ENCODE measurements at regions not wholly inside any gene's neighbourhood (a gene's known extent, or its start where the extent isn't known, plus 50 kb on each side); places are given as distances from the start of the nearest gene placed in this dataset.
A peak's percentile ranks its signal among the peaks of the same experiment; 100 is the strongest.

DNA sequence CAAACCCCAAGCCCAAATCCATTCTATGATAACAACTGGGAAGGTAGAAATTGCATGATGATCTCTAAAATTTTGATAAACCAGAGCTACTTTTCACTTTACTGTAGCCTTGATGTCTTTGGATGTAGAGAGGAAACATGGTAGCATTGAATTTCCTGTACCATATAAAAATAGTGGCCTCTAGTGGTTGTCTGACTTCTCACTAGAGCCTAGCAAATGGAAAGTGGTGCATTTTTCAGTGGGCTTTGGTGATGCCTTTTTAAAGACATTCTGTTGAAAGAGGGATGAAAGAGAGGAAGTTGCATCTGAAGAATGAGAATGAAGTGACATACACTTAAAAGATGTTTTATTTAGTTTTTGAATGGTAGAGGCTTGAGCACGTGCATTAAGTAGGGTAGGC lies 662.2 kb downstream of the XIRP2 start:
- peaks cover 25% of the 10 kb centered on the region for H3K4me1 ChIP-seq (ENCODE audit: control insufficient read depth, insufficient read depth, low read length)
- no peak overlapping the region for H3K9ac ChIP-seq (ENCODE audit: low read length)
- no peaks in the 10 kb centered on the region for H3K36me3 ChIP-seq (ENCODE audit: control insufficient read depth, insufficient read depth, low read length, severe bottlenecking)
- no peaks in the 10 kb centered on the region for H3K27me3 ChIP-seq (replicated peaks; ENCODE audit: control insufficient read depth, insufficient read depth, low read length)
- H3K4me3 ChIP-seq (ENCODE audit: low read length): no peak overlapping the region
- H3K9me3 ChIP-seq (ENCODE audit: control insufficient read depth, low read length): no peaks in the 10 kb centered on the region
- peak; percentile 25 for DNase-seq (ENCODE audit: low read depth)

DNA sequence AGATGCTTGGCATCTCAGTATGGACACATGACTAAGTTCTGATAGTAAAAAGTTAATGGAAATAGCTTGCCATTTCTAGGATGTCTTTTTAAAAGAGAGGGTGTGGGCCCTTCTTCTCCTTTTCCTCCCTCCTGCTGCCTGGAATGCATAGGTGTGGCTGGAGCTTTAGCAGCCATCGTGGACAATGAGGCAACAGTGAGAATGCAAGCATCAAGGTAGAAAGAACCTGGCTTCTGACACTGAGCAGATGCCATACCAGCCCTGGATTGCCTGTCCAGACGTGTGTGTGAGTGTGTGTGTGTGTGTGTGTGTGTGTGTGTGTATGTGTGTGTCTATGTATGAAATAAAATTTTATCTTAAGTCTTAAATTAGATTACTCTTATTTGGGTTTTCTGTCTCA lies 660.1 kb downstream of the XIRP2 start:
- H3K4me1 ChIP-seq (ENCODE audit: control insufficient read depth, insufficient read depth, low read length): peaks cover 7% of the 10 kb centered on the region
- H3K27me3 ChIP-seq (replicated peaks; ENCODE audit: control insufficient read depth, insufficient read depth, low read length): no peaks in the 10 kb centered on the region
- H3K36me3 ChIP-seq (ENCODE audit: control insufficient read depth, insufficient read depth, low read length, severe bottlenecking): no peaks in the 10 kb centered on the region
- H3K9me3 ChIP-seq (ENCODE audit: control insufficient read depth, low read length): no peaks in the 10 kb centered on the region
- DNase-seq (ENCODE audit: low read depth): no peak
- H3K4me3 ChIP-seq (ENCODE audit: low read length): no peak overlapping the region
- no peak overlapping the region for H3K9ac ChIP-seq (ENCODE audit: low read length)

DNA sequence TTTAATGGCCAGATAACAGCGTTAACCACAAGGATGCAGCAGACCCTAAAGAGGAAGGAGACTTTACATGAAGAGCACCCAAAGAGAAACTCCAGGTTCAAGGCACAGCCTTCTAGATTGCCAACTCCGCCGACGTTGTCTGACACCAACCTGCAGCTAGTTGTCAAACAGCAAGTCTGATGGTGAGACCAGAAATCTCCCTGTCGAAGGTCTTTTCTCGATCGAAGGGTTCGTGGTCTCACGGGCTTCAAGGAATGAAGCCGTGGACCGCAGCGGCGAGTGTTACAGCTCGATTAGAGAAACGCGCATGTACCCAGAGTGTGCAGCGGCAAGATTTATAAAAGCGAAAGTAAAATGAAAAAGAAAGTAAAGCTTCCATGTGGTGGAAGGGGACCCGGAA lies 656.3 kb downstream of the XIRP2 start:
- H3K9me3 ChIP-seq (ENCODE audit: control insufficient read depth, low read length): no peaks in the 10 kb centered on the region
- H3K4me3 ChIP-seq (ENCODE audit: low read length): no peak overlapping the region
- H3K36me3 ChIP-seq (ENCODE audit: control insufficient read depth, insufficient read depth, low read length, severe bottlenecking): no peaks in the 10 kb centered on the region

DNA sequence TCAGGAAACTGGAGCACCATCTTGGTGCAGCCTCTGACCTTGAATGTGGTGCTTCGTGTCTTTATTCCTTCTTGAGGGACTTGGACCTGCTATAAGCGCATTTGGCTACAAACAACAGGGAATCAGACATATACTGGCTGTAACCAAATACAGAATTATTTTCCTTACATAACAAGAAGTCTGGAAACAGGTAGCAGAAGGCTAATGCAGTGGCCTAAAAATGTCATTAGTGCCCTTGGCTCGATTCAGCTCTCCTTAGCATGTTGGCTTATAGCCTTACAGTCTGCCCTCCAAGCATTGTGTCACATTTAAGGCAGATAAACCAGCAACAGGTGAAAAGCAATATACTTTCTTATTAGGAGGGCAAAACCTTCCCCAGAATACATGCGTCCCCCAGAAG lies 655.4 kb downstream of the XIRP2 start:
- H3K4me1 ChIP-seq (ENCODE audit: control insufficient read depth, insufficient read depth, low read length): no peaks in the 10 kb centered on the region
- DNase-seq (ENCODE audit: low read depth): no peak

More for the DNA sequence above, 656.3 kb downstream of the XIRP2 start:
- Histone ChIP-seq H3K9ac (ENCODE audit: low read length) (no peak overlapping the region), H3K4me1 (ENCODE audit: control insufficient read depth, insufficient read depth, low read length) (no peaks in the 10 kb centered on the region), H3K27me3 (replicated peaks; ENCODE audit: control insufficient read depth, insufficient read depth, low read length) (no peaks in the 10 kb centered on the region)
- DNase-seq (ENCODE audit: low read depth): no peak

DNA sequence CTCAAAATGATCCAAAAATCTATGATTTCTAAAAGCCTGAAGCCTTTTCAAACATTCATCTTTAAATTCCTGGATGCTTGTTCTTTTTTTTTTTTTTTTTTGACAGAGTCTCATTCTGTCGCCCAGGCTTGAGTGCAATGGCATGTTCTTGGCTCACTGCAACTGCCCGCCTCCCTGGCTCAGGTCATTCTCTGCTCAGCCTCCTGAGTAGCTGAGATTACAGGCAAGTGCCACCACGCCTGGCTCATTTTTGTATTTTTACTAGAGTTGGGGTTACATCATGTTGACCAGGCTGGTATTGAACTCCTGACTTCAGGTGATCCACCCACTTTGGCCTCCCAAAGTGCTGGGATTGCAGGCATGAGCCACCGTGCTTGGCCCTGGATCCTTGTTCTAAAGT lies 649.5 kb downstream of the XIRP2 start:
- no peak overlapping the region for H3K9ac ChIP-seq (ENCODE audit: low read length)
- DNase-seq (ENCODE audit: low read depth): no peak
- no peaks in the 10 kb centered on the region for H3K9me3 ChIP-seq (ENCODE audit: control insufficient read depth, low read length)
- no peaks in the 10 kb centered on the region for H3K4me1 ChIP-seq (ENCODE audit: control insufficient read depth, insufficient read depth, low read length)
- H3K4me3 ChIP-seq (ENCODE audit: low read length): no peak overlapping the region
- H3K27me3 ChIP-seq (replicated peaks; ENCODE audit: control insufficient read depth, insufficient read depth, low read length): no peaks in the 10 kb centered on the region
- no peaks in the 10 kb centered on the region for H3K36me3 ChIP-seq (ENCODE audit: control insufficient read depth, insufficient read depth, low read length, severe bottlenecking)

More for the DNA sequence above, 655.4 kb downstream of the XIRP2 start:
- H3K36me3 ChIP-seq (ENCODE audit: control insufficient read depth, insufficient read depth, low read length, severe bottlenecking): no peaks in the 10 kb centered on the region
- H3K27me3 ChIP-seq (replicated peaks; ENCODE audit: control insufficient read depth, insufficient read depth, low read length): no peaks in the 10 kb centered on the region
- no peak overlapping the region for H3K9ac ChIP-seq (ENCODE audit: low read length)
- H3K9me3 ChIP-seq (ENCODE audit: control insufficient read depth, low read length): no peaks in the 10 kb centered on the region
- H3K4me3 ChIP-seq (ENCODE audit: low read length): no peak overlapping the region

DNA sequence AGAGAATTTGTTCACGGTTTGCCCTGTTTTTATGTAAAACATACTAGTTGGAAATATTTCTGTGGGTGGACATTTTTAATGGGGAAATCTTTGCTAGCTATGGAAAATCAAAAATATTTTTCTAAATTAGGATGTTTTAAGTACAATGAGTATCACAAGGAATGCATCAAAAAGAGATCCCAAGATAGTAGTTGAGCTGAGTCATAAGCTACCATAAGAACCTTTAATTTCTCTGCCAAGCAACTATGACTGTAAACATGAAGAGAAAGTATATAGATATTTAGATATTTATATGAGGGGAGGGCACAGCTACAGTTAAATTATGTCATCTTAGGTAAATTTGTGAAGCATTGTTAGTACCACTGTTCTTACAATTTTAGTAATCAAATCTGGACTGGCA lies 646.2 kb downstream of the XIRP2 start:
- Histone ChIP-seq H3K9me3 (ENCODE audit: control insufficient read depth, low read length) (no peaks in the 10 kb centered on the region), H3K4me1 (ENCODE audit: control insufficient read depth, insufficient read depth, low read length) (no peaks in the 10 kb centered on the region), H3K4me3 (ENCODE audit: low read length) (no peak overlapping the region), H3K27me3 (replicated peaks; ENCODE audit: control insufficient read depth, insufficient read depth, low read length) (no peaks in the 10 kb centered on the region), H3K9ac (ENCODE audit: low read length) (no peak overlapping the region), H3K36me3 (ENCODE audit: control insufficient read depth, insufficient read depth, low read length, severe bottlenecking) (no peaks in the 10 kb centered on the region)
- DNase-seq (ENCODE audit: low read depth): no peak

DNA sequence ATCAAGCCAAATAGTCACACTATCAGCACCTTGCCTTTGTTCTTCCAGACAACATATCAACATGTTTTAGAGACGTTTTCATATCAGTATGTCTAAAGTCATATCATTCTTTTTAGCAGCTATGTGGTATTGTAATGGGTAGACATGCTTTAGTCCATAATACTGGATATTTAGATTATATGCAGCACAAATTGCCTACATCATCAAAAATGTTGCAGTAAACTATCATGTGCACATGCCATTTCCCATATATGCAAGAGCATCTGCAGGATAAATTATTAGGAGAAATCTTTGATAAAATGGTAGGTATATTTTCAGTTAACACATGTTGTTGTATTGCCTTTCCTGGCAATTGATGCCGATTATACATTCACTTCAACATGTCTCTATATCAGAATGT lies 636.5 kb downstream of the XIRP2 start:
- no peak for DNase-seq (ENCODE audit: low read depth)
- H3K4me1 ChIP-seq (ENCODE audit: control insufficient read depth, insufficient read depth, low read length): no peaks in the 10 kb centered on the region
- no peaks in the 10 kb centered on the region for H3K27me3 ChIP-seq (replicated peaks; ENCODE audit: control insufficient read depth, insufficient read depth, low read length)
- no peak overlapping the region for H3K4me3 ChIP-seq (ENCODE audit: low read length)
- H3K9ac ChIP-seq (ENCODE audit: low read length): no peak overlapping the region
- H3K9me3 ChIP-seq (ENCODE audit: control insufficient read depth, low read length): no peaks in the 10 kb centered on the region
- H3K36me3 ChIP-seq (ENCODE audit: control insufficient read depth, insufficient read depth, low read length, severe bottlenecking): no peaks in the 10 kb centered on the region

DNA sequence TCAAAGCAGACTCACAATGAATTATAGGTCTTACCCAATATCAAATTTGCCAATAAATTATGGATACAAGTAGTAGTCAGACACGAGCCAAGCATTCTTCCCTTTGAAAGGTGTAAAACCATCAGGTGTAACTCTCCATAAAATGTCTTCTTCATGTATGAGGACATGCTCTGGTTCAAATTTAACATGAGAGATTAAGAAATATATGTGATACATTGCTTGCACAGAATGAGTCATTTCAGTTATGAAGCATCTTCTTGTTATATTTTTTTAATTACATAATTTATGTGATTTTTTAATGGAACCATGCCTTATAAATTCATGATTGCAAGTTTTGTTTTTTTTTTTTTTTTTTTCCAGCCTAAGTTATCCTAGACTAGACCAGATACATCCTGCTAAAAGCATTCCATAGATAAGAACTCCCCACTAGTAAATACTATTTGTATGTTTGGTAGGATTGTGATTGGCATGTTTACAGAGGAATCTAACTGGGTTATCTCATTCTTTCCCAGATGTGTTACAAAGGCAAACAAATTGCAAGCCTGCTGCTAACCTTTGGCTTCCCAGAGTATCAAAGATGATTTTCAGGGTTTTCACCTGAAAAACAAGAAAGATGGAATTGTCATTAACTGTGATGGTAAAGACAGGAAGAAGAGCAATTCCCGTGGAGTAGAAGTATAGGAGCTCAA lies 621.9 kb downstream of the XIRP2 start:
- Histone ChIP-seq H3K9ac (ENCODE audit: low read length) (no peak overlapping the region), H3K4me1 (ENCODE audit: control insufficient read depth, insufficient read depth, low read length) (peaks cover 5% of the 10 kb centered on the region)

DNA sequence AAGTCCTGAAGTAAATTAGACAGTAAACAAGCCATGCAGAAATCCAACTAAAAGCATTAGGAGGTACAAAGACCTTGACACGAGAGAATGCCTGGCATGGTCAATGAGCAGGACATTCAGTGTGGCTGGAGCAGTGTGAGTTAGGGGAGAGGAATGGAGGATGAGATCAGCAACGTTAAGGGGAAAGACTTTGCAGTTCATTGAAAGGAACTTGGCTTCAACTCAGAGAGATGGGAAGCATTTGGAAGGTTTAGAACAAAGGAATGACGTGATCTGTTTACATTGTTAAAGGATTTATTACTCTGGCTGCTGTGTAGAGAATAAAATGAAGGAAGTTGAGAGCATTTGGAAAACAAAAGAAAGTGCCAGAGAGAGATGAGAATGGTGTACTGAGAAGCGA lies 621.3 kb downstream of the XIRP2 start:
- Histone ChIP-seq H3K9me3 (ENCODE audit: control insufficient read depth, low read length) (no peaks in the 10 kb centered on the region), H3K4me1 (ENCODE audit: control insufficient read depth, insufficient read depth, low read length) (peaks cover 5% of the 10 kb centered on the region), H3K9ac (ENCODE audit: low read length) (no peak overlapping the region), H3K27me3 (replicated peaks; ENCODE audit: control insufficient read depth, insufficient read depth, low read length) (no peaks in the 10 kb centered on the region), H3K36me3 (ENCODE audit: control insufficient read depth, insufficient read depth, low read length, severe bottlenecking) (no peaks in the 10 kb centered on the region), H3K4me3 (ENCODE audit: low read length) (no peak overlapping the region)
- DNase-seq (ENCODE audit: low read depth): peak; percentile 58

More for the DNA sequence above, 621.9 kb downstream of the XIRP2 start:
- Histone ChIP-seq H3K9me3 (ENCODE audit: control insufficient read depth, low read length) (no peaks in the 10 kb centered on the region), H3K4me3 (ENCODE audit: low read length) (no peak overlapping the region), H3K27me3 (replicated peaks; ENCODE audit: control insufficient read depth, insufficient read depth, low read length) (no peaks in the 10 kb centered on the region), H3K36me3 (ENCODE audit: control insufficient read depth, insufficient read depth, low read length, severe bottlenecking) (no peaks in the 10 kb centered on the region)
- no peak for DNase-seq (ENCODE audit: low read depth)

DNA sequence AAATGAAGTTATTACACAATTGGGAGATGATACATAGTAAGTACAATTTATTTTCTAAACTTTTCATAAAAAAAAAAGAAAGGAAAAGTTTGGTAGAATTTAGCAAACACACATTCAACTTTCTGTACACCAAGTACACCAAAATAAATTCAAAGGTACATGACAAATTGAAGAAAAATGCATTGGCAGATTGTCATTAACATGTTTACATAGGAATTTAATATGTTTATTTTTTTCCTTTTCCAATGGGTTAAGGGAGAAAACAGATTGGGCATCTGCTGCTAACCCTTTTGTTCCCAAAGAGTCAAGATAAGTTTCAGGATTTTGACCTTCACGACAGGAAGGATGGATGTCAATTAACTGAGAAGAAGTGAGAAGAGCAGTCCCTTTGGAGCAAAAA lies 620.4 kb downstream of the XIRP2 start:
- Histone ChIP-seq H3K36me3 (ENCODE audit: control insufficient read depth, insufficient read depth, low read length, severe bottlenecking) (no peaks in the 10 kb centered on the region), H3K4me1 (ENCODE audit: control insufficient read depth, insufficient read depth, low read length) (peaks cover 5% of the 10 kb centered on the region), H3K9me3 (ENCODE audit: control insufficient read depth, low read length) (no peaks in the 10 kb centered on the region), H3K9ac (ENCODE audit: low read length) (no peak overlapping the region), H3K27me3 (replicated peaks; ENCODE audit: control insufficient read depth, insufficient read depth, low read length) (no peaks in the 10 kb centered on the region), H3K4me3 (ENCODE audit: low read length) (no peak overlapping the region)
- no peak for DNase-seq (ENCODE audit: low read depth)

DNA sequence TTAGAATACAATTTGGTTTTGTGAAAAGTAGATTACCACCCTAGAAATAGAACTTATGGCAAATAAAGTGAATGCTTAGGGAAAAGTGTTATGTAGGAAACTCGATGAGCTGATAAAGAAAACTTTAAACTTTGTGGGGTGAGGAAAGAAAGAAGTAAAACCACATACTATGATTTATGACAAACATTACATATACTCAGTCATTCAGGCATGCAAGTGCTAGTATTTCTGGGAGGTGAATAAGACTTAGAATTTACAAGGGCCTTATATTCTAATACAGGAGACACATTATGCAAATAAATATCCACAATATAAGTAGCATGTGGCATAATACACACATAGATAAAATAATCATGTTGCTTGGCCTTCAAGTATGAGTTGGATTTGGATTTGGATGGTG lies 618.1 kb downstream of the XIRP2 start:
- no peaks in the 10 kb centered on the region for H3K36me3 ChIP-seq (ENCODE audit: control insufficient read depth, insufficient read depth, low read length, severe bottlenecking)
- H3K4me3 ChIP-seq (ENCODE audit: low read length): no peak overlapping the region
- no peak overlapping the region for H3K9ac ChIP-seq (ENCODE audit: low read length)
- no peaks in the 10 kb centered on the region for H3K9me3 ChIP-seq (ENCODE audit: control insufficient read depth, low read length)
- no peaks in the 10 kb centered on the region for H3K27me3 ChIP-seq (replicated peaks; ENCODE audit: control insufficient read depth, insufficient read depth, low read length)
- no peak for DNase-seq (ENCODE audit: low read depth)
- peaks cover 5% of the 10 kb centered on the region for H3K4me1 ChIP-seq (ENCODE audit: control insufficient read depth, insufficient read depth, low read length)

DNA sequence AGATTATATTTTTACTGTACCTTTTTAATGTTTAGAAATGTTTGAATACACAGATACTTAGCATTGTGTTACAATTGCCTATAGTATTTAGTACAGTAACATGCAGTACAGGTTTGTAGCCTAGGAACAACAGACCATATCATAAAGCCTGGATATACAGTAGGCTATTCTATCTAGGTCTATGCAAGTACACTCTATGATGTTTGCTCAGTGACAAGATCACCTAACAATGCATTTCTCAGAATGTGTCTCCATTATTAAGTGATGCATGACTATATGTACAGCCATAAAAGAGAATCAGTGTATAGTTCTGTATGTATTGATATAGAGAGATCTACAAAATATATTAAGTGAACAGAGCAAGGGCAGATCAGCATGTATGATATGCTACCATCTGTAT lies 616.4 kb downstream of the XIRP2 start:
- DNase-seq (ENCODE audit: low read depth): no peak
- Histone ChIP-seq H3K4me1 (ENCODE audit: control insufficient read depth, insufficient read depth, low read length) (peaks cover 5% of the 10 kb centered on the region), H3K27me3 (replicated peaks; ENCODE audit: control insufficient read depth, insufficient read depth, low read length) (no peaks in the 10 kb centered on the region), H3K9ac (ENCODE audit: low read length) (no peak overlapping the region), H3K4me3 (ENCODE audit: low read length) (no peak overlapping the region), H3K9me3 (ENCODE audit: control insufficient read depth, low read length) (no peaks in the 10 kb centered on the region), H3K36me3 (ENCODE audit: control insufficient read depth, insufficient read depth, low read length, severe bottlenecking) (no peaks in the 10 kb centered on the region)

All from adipocyte (in vitro differentiated cells).